Fibroblast of villous mesenchyme (primary cell): ENCODE measurements at regions not wholly inside any gene's neighbourhood (a gene's known extent, or its start where the extent isn't known, plus 50 kb on each side); places are given as distances from the start of the nearest gene placed in this dataset.

Experiments used
- DNase-seq: peaks from one replicate; pipeline ENCODE4 v3.0.0-alpha.2; 2010; ENCODE audit warnings: low read depth
- H3K4me3 ChIP-seq: 2 replicates; pipeline ENCODE4 v1.5.1; 2011; ENCODE audit warnings: low read depth, mild to moderate bottlenecking, low read length
- TF ChIP-seq, protein P1 (sequence below): IDR thresholded peaks from 2 replicates; pipeline ENCODE4 v1.5.1; 2012; ENCODE audit warnings: low read depth, mild to moderate bottlenecking, low read length; ENCODE audit not compliant: insufficient read depth

DNA sequence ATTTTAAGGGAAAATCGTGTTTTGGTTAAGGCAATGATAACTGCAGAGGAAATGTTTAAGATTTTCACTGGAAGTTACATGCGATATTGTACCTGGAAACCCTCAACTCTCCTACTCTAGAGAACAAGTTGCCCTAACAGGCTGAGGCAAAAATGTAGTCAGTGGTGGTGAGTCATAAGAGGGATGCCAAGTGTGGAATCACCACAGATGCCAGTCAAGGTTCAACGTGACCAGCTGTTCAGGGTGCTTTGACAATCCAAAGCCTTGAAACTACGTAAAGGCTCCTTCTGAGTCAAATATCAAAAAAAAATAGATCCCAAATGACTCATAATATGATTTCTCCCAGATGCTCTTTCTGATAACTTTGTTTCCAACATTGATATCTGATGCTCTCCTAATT, 77.9 kb upstream of the AFF2 start:
- DNase-seq, result no peak
- TF ChIP-seq, protein P1, sequence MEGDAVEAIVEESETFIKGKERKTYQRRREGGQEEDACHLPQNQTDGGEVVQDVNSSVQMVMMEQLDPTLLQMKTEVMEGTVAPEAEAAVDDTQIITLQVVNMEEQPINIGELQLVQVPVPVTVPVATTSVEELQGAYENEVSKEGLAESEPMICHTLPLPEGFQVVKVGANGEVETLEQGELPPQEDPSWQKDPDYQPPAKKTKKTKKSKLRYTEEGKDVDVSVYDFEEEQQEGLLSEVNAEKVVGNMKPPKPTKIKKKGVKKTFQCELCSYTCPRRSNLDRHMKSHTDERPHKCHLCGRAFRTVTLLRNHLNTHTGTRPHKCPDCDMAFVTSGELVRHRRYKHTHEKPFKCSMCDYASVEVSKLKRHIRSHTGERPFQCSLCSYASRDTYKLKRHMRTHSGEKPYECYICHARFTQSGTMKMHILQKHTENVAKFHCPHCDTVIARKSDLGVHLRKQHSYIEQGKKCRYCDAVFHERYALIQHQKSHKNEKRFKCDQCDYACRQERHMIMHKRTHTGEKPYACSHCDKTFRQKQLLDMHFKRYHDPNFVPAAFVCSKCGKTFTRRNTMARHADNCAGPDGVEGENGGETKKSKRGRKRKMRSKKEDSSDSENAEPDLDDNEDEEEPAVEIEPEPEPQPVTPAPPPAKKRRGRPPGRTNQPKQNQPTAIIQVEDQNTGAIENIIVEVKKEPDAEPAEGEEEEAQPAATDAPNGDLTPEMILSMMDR, result no peak
- H3K4me3 ChIP-seq, result no peak overlapping the region

DNA sequence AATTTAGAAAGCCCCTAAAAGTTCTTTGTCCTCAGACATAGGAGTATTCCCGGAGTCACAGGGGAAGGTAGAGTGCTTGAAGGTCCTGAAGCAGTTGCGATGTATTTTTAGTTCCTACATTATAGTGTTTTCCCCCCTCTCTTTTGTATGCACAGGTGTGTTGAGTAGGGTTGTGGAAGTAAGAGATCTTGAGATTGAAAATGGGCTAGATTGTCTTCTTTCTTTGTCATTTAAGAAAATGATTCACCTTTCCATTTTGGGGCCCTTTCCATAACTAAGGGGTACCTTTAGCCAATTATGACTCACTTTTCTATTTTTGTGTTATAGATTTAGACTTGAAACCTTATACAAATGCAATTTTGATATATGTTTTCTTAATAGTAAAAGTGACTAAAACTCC, 75.8 kb upstream of the AFF2 start:
- TF ChIP-seq, protein P1, result no peak
- no peak for DNase-seq
- H3K4me3 ChIP-seq, result no peak overlapping the region

DNA sequence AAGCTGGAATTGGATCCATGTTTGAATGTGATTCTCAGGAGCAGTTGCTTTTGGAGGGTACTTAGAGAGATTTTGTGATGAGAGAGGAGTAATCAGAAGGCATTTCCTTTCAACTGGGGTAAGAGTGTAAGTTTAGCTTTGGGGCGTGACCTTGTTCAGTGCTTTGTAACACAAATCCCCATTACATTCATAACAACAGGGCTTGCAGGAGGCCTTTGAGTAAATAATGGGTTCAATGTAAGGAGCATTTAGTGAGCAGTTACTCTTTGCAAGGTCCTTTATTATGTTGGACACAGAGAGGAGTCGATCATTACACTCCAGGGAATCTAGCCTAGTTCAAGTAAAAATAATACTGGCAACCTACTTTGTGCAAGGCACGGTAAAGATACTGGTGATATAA, 74.0 kb upstream of the AFF2 start:
- TF ChIP-seq, protein P1, result no peak
- no peak for DNase-seq
- no peak overlapping the region for H3K4me3 ChIP-seq

DNA sequence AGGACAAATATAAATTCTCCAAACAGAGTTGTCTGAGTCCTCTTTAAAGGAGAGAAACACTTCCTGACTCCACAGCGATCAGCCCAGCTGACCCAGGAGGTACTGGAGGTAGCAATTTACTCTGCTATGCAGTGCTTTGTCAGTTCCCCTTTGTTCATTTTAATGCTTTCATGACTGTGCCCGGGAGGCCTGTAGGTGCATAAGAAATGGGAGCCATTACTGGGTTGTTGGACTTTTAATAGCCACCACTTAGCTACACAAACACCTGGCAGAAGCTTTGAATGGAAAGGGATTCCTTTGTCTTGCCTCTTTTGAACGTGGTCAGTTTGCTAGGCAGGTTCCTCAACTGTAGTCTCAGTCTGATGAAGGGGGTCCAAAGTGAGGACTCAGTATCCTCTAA, 59.0 kb upstream of the AFF2 start:
- DNase-seq, result no peak
- H3K4me3 ChIP-seq, result no peak overlapping the region
- TF ChIP-seq, protein P1, result no peak

DNA sequence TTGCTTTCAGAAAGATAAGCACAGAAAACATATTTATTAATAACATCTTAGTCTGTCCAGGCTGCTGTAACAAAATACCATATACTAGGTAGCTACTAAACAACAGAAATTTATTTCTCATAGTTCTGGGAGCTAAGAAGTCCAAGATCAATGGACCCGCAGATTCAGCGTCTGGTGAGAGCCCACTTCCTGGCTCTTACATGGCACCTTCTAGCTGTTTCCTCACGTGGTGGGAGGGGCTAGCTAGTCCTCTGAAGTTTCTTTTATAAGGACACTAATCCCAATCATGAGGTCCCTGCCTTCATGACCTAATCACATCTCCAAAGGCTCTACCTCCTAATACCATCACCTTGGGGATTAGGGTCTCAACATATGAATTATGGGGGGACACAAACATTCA, 57.2 kb upstream of the AFF2 start:
- DNase-seq, result no peak
- TF ChIP-seq, protein P1, result no peak
- no peak overlapping the region for H3K4me3 ChIP-seq

DNA sequence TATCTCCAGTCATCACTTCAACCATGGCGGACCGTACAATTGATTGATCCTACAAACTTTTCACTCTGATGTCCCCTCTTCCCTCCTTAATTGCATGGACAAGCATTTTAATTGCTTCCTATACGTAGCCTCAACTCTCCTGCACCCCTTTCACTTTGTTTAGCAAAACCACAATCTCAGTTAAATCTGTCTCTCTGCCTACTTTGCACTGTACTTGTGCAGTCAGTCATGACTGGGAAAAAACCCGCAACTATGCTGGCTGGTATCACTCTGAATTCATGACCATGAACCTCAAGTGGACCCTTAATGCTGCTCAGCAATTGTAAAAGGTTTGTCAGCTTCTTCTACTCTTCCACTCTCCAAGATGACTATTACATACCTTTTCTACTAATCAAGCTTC, 51.7 kb upstream of the AFF2 start:
- no peak for DNase-seq
- H3K4me3 ChIP-seq, result no peak overlapping the region
- TF ChIP-seq, protein P1, result no peak
